ENCODE measurements at regions not wholly inside any gene's neighbourhood (a gene's known extent, or its start where the extent isn't known, plus 50 kb on each side); places are given as distances from the start of the nearest gene placed in this dataset.
"Not testable (repeated sequence)": the region's sequence is repeated elsewhere in the genome, so short reads cannot be mapped to it uniquely, and the experiment has no call there.

DNA sequence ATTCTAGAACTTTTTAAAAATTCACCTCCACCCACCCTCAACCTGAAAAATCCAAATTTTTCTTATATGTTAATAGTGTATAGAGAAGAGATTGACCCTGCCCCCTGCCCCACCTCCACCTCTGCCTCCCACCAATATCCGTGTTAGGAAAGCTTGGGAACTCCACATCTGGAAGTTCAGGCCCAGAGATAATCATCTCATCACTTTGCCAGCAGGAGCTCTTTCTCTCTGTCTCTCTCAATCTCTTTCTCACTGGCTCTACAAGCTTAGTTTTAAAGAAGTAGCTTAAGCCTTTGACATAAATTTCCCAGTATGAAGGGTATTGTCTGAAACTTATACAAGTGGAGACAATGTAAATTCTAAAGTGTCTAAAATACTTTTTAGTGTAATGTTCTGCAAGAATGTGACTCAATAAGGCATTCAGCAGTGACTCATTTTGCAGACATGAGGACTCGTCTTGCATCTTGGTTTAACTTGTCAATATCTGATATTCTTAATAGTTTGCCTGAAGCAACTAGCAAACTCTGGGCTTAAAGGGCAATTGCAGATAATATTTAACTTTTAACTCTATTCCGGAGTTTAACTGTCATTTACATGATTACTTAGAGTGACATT is 299.8 kb upstream of the EPHA3 start:
- no peak for DNase-seq (ENCODE audit: low spot score)

DNA sequence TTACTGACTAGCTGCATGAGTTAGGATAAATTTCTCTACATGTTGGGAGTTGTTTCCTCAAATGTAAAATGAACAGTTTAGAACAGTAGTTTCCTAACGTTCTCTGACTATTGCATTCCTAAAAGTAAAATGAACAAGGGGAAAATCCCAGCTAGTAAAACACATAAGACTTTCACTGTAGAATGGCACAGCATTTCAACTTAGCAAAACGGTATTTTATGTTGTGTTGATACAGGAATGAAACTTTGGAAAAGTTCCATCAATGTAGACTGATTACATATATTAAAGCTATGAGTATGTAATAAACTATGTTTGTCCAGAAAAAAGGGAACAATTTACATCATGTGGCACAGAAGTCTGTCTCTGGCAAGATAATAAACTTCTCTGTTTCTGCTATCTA is 297.4 kb upstream of the EPHA3 start:
- no peak for DNase-seq (ENCODE audit: low spot score)

DNA sequence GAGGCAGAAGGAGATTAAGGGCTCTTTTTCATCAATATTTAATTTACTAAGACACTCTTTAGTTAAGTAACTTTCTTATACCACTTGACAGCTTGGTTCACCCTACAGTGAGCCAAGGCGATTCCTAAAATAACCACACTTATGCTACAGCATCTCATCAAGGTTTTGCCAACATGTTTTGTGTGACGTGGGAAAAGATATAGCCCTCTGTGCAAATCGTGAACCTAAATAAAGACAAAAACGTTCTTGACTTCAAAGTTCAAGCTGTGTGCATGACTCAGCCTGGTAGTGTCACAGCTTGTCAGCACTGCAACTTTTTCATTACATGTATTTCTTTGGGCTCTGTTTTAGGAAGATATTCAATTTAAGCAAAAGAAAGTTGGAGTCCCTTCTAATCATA is 297.0 kb upstream of the EPHA3 start:
- no peak for DNase-seq (ENCODE audit: low spot score)

DNA sequence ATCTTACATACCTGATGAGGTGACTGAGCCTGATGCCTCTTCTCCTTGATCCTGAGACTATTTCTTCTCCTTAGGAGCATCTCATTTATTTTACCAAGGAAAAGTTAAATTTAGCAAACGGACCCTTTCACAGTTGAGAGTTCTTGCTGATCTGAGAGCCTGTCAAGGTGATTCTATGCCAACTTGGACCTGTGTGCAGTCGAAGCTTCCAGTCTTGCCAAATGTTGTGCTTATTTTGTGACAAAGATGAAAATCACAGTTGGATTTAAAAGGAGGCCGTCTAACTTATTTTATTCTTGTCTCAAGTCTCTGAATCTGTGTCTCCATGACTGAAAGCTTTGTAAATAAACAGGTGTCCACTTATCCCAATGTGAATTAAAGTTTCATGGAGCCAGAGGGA is 296.3 kb upstream of the EPHA3 start:
- DNase-seq (ENCODE audit: low spot score) = no peak

DNA sequence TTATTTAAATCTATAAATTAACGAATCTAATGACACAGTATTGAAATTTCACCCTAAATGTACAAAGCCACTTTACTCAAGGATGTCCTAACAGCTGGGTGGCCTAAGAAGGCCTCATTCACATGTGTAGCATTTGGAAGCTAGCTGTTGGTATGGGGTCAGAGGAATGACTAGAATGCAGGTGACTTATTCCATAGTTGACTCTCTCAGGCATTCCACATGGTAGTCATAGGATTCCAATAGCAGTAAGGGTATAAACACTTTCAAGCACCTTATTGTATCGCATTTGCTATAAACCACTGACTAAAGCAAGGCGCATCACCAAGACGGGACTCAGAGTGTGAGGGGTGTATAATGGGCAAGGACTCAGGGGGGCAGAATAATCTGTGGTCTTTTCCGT is 294.8 kb upstream of the EPHA3 start:
- no peak for DNase-seq (ENCODE audit: low spot score)

DNA sequence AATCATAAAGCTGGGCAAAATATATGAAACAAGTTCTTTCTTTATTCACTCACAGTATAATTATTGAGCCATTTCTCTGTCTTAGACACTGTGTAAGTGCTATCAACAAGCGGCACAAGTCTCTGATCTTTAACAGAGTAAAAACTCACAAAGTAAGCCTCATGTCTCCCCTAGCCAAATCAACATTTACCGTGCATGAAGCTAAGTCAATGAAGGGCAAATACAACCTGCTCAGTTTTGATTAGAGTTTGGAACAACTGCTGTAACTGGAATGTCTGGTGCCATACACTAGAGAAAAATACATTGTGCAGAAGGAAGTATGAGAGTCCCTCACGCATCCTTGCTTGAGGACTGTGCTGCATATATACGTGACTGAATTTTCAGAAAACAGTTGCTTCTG is 291.0 kb upstream of the EPHA3 start:
- DNase-seq (ENCODE audit: low spot score) = no peak

DNA sequence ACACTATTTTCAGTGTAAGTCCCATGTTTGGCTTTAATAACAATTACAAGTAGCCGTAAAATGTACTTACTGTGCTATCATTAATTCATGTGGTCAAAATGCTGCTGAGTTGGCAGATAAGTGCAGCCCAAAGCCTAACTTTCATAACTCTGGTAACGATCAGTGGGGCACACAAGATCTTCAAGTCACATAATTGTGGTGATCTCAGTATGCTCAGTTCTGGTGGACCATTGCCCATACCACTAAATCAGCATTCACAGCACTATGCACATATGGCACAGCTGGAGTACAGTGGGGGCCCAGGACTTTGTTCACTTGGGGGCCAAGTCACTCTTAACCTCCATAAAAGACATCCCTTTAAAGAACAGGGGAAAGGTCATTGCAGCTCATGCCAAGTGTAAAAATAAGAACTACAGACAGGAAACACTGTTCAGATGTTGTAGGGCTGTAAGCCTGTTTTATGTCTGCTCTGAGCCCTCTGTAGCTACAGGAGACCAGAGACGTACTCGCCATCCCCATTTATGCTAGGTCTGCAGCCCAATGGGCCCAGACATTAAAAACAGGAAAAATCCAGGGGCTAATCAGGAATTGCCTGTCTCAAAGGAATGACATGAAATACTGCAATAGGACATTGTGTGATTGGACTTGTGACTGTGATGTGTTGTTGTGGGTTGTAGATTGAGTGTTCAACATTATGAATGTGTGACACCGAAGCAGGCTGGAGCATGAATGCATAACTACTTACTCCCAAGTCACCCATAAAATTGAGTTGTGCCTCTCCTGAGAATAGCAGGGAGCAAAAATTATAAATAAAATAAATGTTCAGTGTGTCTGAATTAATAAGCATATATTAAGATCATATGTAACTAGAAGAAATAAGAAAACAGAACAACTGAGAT is 282.5 kb upstream of the EPHA3 start:
- no peak for DNase-seq (ENCODE audit: low spot score)

DNA sequence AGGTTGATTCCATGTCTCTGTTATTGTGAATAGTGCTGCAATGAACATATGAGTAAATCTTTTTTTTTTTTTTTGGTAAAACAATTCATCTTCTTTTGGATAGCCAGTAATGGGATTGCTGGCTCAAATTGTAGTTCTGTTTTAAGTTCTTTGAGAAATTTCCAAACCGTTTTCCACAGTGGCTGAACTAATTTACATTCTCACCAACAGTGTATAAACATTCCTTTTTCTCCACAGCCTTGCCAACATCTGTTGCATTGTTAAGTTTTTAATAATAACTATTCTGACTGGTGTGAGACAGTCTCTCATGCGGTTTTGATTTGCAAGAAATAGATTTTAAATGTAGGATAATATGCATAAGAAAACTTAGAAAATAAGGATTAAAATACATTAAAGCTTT is 279.0 kb upstream of the EPHA3 start:
- no peak for DNase-seq (ENCODE audit: low spot score)

DNA sequence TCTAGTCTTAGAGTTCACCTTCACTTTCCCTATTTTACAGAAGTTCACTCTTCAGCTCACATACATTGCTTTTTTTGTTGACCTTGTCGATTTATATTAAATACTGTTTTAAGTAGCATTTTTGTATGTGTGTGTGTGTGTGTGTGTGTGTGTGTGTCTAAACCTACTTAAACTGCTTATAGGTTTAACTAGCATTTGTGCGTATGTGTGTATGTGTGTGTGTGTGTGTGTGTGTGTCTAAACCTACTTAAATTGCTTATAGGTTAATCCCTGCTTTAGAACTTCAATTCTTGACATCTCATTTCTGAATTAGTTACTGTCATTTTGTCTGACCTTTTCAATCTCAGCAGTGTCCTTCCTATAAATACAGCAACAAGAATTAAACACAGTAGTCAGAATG is 254.8 kb upstream of the EPHA3 start:
- no peak for DNase-seq (ENCODE audit: low spot score)

DNA sequence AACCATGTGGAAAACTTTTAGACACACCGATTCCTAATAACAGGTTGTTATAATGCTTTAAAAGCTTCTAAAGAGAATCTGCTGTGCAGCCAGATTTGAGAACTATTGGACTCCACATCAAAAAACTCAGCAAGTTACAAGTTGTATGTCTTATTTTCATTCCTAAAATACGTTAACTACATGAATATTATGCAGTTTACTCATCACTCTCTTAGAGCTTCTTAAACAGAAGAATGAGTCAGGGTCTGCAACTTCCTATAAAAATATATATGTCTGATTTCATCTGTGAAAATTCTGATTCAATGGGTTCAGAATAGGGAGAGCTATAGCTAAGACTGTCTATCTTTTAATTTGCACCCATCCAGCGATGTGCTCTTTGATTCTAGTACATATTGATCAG is 244.2 kb upstream of the EPHA3 start:
- no peak for DNase-seq (ENCODE audit: low spot score)

DNA sequence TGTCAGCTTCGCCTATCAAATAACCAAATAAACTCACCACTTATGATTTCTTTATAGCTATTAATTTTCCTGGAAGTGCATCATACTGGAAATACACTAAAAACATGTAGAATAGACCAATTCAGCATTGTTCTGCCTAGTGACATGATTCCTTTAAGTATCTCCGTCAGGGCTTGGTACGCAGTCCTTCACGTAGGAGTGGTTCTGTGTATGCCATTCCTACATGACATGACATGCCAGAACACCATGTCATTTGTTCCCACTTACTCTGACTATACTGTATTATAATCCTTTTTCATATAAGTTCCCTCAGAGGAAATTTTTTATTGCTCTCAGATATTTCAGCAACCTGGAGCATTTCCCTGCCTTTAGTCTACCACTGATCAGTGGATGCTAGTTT is 230.7 kb upstream of the EPHA3 start:
- no peak for DNase-seq (ENCODE audit: low spot score)

DNA sequence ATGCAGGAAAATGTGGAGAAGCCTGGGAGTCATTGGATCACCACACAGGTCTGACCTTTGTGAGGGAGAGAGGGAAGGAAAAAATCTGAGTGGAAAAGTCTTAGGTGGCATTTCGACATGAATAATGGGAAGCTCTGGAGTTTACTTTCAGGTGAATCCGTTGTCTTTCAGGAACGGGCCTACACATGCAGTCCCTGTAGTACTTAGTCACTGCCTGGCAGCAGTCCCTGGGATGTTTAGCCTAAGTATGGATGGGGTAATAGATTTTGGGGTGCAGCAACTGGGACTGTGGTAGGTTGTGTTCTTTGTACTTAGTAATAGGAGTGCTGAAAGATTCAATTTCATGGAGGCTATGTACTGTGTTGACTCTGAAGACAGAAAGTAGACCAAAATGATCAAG is 227.5 kb upstream of the EPHA3 start:
- DNase-seq (ENCODE audit: low spot score) = no peak

DNA sequence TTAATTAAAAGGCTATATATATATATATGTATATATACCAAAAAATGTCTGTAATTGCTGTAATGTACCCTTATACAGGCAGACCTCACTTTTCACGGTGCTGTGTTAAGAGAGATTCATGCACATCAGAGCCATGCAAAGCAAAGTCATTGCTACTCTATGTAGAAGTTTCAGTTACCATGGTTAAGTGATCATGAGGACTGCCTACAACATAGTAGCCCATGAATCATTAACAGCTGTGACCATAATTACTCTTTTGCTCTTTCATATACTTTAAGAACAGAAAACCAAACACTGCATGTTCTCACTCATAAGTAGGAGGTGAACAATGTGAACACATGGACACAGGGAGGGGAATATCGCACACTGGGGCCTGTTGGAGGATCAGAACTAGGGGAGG is 225.3 kb upstream of the EPHA3 start:
- DNase-seq (ENCODE audit: low spot score) = no peak

DNA sequence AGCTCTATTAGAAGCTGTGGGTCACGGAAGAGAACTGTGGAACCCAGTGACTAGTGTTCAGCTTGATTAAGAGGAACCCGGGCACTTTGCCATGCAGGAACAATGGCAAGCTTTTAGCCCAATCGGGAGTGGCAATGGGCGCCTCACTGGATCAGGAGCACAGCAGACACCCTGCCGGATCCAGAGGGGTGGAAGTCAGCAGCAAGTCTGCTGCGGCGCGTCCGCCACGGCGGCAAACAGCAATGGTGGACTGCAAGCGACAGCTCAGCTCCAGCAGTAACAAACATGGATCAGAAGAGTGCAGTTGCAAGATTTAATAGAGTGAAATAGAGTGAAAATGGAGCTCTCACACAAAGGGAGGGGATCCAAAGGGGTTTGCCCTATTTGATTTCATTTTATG is 220.8 kb upstream of the EPHA3 start:
- not testable (repeated sequence) for DNase-seq (ENCODE audit: low spot score)

DNA sequence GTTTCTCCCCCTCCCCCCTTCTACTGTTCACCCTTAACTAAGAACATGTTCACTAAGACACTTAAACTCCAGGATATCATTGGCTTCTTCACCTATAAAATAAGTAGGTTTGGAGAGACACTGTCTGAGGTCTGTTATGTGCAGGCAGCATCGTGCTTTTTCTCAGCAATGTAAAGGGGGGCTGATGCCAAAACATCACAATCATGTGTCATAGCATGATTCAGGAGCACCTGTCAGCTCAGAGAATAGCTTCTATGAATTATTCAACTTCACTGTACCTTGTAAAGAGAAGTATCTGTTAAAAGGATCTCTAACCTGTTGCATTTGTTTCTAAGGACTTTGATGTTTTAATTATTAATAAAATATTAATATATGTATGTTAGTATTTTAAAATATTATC is 211.4 kb upstream of the EPHA3 start:
- no peak for DNase-seq (ENCODE audit: low spot score)

DNA sequence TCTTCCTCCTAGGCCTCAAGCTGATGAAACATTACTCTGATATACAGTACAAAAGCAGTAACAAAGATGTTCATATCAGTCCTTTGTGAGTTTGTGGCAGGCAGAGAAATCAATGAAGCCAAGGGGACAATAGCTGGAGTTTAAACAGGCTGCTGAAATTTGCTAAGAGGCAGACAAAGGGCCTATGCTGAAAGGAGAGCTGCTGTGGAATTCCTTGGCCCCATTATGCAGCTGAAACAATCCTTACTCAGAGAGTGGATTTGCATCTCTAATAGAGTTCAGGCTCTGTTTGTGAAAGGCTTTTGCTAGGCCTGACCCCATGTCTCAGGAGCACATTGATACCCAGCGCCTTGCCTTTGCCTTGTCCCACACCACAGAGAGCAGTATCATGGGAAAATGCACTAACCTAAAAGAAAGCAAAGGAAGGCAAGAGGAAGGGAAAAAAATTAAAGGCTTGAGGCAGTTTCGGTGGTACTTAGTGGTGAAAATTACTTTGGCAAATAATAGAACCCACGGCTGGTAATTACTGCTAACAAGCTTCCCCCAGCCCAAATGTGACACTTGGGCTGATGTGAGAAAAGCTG is 195.0 kb upstream of the EPHA3 start:
- peak; percentile 39 for DNase-seq (ENCODE audit: low spot score)

DNA sequence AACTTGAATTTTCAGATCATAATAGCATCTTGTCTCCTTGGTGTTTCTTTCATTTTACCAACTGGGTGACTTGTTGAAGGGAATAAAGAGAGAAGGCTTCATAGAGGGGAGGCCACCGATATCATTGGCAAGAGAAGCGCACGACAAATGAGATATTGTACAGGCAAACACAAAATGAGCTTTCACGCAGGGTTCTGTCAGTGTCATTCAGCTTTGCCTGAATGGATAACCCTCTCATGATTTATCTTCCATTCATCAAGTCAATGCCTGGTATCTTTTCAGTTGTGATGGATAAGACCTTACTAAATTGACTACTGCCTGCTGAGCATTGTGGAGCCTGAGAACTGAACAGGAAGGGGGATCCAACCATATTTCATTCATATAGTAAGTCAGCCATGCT is 188.6 kb upstream of the EPHA3 start:
- no peak for DNase-seq (ENCODE audit: low spot score)

DNA sequence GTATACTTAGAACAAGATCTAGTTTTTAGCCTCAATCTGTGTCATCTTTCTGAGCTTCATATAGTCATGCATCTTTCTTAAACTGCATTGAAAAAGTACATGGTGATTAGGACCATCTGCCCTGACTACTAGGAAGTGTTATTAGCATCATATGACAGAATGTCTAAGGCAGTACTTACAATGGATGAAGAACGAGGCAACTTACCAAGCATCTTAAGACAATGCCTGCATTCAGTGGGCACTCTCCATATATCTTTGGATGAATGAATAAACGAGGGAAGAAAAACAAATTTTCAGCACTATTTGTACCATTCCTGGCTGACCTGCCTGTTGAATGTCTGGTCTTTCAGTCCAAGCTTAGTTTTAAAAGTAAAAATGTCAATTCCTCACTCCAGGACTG is 185.4 kb upstream of the EPHA3 start:
- no peak for DNase-seq (ENCODE audit: low spot score)

DNA sequence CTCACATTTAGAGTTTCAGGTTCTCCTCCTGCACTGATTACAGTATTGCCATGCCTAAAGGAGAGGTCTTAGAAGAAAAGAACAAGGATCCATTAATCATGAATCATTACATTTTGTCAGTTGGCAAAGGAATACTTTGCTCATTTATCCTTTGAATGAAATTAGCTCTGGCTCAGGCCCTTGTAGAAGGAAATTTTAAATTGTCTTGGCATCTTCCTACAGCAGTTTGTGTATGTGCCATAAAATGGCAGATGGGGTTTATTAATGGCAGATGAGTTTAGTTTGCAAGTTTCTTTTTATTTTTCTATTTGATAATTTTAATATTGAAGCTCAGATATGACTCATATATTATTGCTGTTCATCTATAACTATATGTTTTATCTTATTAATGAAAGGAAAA is 181.2 kb upstream of the EPHA3 start:
- no peak for DNase-seq (ENCODE audit: low spot score)

DNA sequence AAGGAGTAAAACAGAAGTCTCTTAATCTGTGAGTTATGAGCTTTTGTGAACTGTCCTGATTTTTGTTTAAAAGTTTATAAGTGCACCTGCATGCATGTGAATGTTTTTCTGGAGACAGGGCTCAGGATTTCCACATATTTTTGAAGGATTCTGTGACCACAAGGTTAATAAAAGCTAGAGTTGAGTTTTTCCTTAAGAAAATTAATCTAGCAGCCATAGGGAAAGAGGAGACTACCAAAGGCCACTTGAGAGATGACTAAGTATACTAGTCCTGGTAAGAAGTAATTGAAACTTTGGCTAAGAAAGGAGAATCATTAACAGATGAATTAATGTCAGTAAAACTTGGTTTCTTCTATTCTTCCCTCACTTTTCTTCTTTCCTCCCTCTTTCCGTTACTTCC is 176.8 kb upstream of the EPHA3 start:
- DNase-seq (ENCODE audit: low spot score) = no peak

DNA sequence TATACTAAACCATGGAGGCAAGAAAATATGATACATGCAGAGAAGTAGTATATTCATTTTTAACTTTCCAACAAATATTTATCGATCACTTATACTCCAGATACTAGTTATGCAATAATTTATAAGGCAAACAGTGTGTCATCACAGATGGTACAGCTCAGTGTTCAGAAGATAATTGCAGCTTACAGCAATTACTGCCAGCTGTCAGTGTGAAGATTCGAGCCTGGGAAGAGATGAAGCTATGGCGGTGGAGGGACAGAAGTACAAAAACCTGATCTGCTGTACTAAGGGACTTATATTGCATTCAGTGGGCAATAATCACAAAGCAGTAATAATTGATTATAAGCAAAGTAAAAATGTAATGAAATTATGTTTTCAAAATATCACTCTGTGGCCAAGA is 170.6 kb upstream of the EPHA3 start:
- DNase-seq (ENCODE audit: low spot score) = no peak

DNA sequence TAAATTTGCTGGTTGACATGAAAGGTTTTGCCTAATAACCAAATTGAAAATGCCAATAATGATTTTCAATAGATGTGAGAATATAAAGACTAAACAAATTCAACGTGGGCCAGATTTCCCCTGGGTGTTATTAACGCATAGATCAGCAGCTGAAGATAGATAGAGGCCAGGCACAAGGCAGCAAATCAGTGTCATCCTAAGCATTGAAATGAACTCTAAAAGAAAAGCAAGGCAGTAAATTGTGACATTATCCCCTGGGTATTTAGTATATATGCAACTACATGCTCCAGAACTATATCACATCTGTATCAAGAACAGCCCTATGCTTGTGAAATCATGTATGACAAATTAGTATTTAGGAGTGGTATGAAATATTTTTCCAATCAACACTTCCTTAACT is 167.1 kb upstream of the EPHA3 start:
- no peak for DNase-seq (ENCODE audit: low spot score)

DNA sequence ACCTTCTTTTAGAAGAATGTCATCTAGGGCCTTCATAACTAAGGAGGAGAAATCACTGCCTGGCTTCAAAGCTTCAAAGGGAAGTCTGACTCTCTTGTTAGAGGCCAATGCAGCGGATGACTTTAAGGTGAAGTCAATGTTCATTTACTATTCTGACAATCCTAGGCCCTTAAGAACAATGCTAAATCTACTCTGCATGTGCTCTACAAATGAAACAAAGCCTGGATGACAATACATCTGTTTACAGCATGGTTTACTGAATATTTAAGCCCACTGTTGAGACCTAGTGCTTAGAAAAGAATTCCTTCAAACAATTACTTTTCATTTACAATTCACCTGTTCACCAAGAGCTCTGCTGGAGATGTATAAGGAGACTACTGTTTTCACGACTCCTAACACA is 160.4 kb upstream of the EPHA3 start:
- no peak for DNase-seq (ENCODE audit: low spot score)

DNA sequence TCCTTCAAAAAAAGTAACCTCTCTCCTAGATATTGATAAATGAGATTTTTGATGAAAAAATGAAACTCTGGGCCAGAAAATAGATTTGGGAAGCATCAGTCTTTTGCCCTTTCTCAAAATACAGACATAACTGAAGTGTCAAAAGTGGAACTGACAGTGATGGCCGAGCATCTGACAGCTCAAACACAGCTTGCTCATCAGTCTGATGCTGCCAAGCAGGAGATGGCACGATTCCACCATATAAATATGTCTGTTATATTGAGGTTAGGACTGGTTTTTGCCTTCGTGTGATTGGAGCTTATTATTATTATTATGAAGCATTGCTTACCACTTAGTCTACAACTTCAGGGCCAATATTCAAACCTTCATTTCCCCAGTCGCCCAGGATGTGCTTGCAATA is 152.6 kb upstream of the EPHA3 start:
- no peak for DNase-seq (ENCODE audit: low spot score)
